ENCODE measurements at regions not wholly inside any gene's neighbourhood (a gene's known extent, or its start where the extent isn't known, plus 50 kb on each side); places are given as distances from the start of the nearest gene placed in this dataset.
A peak's percentile ranks its signal among the peaks of the same experiment; 100 is the strongest.
"Not testable (repeated sequence)": the region's sequence is repeated elsewhere in the genome, so short reads cannot be mapped to it uniquely, and the experiment has no call there.

DNA sequence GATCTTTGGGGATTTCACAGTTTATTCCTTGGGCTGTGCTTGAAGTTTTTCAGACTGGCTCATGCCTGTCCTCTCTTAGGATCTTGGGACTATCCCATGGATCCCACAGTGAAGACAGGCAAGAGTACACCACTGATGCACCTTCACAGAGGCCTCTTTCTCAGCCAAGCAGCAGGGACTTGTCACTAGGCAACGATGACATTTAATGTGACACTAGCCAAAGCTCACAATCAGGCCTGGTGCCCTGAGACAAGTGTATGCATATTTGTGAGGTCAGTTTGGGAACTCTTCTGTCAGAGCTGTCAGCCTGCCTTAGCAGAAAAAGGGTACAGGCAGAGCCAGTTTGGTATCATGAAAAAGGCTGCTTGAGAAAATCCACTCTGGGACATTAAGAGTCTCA, 68.7 kb downstream of the RBMY1F start:
- ATAC-seq; DNase-seq (ENCODE audit: low spot score): not testable (repeated sequence)

DNA sequence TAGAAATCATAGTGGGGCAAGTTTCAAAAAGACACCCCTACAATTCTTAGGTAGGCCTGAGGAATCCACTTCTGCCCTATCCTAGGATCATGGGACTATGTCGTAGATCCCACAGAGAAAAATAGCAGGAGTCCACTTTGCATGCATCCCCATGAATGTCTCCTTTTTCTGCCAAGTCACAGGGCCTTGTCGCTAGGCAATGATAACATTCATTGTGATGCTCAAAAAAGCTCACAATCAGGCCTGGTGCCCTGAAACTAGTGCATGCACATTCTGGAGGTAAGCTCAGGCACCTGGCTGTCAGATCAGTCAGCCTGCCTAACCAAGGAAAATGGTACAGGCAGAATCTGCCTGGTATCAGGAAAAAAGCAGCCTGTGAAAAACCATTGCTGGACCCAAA, 74.6 kb downstream of the RBMY1F start:
- not testable (repeated sequence) for DNase-seq (ENCODE audit: low spot score); ATAC-seq

DNA sequence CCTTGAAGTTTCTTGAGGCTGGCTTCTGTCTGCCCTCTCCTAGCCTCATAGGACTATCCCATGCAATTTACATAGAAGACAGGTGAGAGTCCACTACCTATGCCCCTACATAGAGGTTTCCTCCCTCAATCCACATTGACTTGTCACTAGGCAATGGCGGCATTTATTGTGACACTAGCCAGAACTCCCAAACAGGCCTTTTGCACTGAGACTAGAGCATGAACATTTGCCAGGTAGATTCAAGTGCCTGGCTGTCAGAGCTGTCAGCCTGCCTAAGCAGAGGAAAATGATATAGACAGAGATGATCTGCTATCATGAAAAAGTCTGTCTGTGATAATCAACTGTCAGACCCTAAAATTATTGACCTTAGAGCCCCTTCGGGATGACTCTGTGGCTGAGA, 81.2 kb downstream of the RBMY1F start:
- not testable (repeated sequence) for DNase-seq (ENCODE audit: low spot score); ATAC-seq

DNA sequence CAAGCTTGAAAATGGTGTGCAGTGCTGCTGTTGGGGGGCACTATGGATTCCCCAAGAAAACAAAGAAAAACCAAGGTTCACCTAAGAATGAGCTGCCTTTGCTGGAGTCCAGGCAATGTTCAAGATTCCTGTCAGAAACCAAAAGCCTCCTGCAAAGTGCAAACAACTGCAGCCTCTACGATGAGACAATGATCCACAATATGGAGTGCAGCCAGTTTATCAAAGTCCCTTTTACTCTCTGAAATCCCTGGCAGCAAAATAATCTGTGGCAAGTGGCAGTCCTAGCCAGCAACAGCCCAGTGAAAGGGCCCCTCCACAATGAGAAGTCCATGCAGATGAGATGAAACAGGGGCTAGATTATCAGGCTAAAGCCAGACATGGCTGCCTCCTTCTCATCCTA, 85.4 kb downstream of the RBMY1F start:
- ATAC-seq: peak; percentile 83
- not testable (repeated sequence) for DNase-seq (ENCODE audit: low spot score)

DNA sequence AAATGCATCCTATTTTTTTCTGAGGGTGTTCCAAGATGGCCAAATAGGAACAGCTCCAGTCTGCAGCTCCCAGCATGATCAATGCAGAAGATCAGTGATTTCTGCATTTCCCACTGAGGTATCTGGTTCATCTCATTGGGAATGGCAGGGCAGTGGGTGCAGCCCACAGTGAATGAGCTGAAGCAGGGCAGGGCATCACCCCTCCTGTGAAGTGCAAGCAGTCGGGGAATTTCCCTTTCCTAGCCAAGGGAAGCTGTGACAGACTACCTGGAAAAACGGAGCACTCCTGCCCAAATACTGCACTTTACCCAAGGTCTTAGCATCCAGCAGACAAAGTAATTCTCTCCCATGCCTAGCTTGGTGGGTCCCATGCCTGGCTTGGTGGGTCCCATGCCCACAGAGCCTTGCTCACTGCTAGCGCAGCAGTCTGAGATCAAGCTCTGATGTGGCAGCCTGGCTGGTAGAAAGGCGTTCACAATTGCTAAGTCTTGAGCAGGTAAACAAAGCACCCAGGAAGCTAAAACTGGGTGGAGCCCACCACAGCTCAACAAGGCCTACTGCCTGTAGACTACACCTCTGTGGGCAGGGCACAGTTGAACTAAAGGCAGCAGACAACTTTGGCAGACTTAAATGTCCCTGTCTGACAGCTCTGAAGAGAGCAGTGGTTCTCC, 96.6 kb downstream of the RBMY1F start:
- ATAC-seq; DNase-seq (ENCODE audit: low spot score): not testable (repeated sequence)

DNA sequence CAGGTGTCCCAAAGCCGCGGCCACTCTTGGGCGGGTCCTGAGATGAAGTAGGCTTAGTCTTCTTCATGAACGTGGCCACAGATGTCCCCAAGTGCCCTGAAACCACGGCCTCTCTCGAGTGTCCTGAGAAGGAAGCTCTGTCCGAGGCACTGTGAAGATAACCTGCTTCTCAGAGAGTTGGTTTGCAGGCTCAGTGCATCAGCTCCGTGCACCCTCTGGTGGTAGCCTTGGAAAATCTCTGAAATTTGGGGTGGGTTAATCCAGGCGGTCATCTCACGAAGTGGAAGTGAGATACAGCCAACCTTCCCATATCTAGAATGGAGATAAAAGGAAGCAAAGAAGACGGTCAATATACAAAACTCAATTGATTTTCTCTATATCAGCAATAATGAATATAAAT, 110.5 kb downstream of the RBMY1F start:
- ATAC-seq: peak; percentile 48
- not testable (repeated sequence) for DNase-seq (ENCODE audit: low spot score)

DNA sequence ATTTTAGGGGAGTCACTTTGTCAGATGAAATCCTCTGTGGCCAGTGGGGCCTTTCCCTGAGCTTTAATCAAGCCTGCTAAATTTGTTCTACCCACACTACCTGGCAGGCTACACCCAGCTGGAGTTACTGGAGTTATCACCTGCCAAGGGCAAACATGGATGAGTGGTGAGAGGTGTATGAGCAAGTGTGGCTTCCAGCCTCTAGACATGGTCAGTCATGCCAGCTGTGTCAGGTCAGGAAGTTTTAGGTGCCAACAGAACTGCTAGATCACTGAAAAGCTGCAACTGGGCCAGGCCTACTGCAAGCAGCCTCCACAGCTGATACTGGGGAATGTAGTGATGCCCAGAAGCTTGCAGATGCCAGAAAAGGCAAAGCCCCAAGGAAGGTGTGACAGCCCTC, 122.6 kb downstream of the RBMY1F start:
- ATAC-seq: not testable (repeated sequence)

DNA sequence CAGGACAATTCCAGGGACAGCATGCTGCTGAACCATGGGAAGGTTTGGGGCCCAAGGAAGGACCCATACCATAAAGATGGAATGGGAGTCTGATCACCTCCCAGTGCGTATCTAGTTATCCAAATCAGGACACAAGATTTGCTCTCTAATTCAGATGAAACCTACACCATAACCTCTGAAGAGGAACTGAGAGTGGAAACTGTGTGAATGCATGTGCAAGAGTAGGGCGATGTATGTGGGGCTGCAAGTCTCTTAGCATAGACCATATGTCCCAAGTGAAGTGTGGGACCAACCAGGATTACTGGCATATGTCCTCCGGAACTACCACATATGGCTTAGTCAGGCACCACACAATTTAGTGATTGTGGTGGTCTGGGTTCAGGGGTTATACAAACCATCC, 95.2 kb upstream of the RBMY1E start:
- not testable (repeated sequence) for DNase-seq (ENCODE audit: low spot score); ATAC-seq

More for the DNA sequence above, 122.6 kb downstream of the RBMY1F start:
- DNase-seq (ENCODE audit: low spot score): not testable (repeated sequence)

DNA sequence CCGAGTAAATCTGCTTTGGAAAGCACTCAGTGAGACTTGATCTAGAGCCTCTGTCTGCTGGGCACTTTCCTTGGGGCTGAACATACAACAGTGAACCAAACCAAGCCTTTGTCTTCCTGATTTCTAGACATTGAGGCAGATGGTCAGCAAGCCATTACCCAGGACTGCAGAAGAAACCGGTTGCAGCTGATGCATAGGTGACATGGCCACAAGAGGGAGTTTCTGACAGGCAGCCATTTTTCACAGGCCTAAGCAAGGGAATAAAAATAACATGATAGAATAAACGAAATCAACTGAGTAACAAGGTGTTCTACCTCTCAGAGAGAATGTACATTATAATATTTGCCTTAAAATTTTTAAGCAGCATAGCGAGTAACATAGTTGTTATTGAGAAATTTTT, 83.3 kb upstream of the RBMY1E start:
- ATAC-seq: peak; percentile 44
- not testable (repeated sequence) for DNase-seq (ENCODE audit: low spot score)

DNA sequence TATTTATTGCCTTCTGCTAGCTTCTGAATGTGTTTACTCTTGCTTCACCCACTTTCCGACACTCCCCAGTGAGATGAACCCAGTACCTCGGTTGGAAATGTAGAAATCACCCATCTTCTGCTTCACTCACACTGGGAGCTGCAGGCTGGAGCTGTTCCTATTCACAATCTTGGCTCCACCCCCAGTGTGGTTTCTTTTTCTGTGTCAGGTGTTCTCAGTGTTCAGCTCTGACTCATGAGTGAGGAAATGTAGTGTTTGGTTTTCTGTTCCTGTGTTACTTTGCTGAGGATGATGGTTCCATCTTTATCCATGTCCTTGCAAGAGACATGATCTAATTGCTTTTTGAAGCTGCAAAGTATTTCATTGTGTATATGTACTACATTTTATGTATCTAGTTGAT, 69.4 kb upstream of the RBMY1E start:
- DNase-seq (ENCODE audit: low spot score); ATAC-seq: not testable (repeated sequence)

DNA sequence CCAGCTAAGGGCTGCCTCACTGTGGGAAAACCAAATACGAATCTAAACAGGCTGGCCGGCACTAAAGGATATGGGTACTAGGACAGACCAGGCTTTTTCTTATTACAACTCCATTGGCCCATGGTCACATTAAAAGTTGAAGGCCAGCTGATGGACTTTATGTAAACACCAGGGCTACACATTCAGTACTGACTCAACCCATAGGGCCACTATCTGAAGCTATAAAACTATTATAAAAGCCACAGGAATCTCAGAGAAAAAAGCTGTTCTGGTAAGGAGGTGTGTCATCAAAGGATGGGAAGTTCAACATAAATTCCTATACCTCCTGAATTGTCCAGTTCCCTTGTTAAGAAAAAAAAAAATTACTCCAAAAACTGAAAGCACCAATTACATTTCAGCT, 63.1 kb upstream of the RBMY1E start:
- ATAC-seq; DNase-seq (ENCODE audit: low spot score): not testable (repeated sequence)

DNA sequence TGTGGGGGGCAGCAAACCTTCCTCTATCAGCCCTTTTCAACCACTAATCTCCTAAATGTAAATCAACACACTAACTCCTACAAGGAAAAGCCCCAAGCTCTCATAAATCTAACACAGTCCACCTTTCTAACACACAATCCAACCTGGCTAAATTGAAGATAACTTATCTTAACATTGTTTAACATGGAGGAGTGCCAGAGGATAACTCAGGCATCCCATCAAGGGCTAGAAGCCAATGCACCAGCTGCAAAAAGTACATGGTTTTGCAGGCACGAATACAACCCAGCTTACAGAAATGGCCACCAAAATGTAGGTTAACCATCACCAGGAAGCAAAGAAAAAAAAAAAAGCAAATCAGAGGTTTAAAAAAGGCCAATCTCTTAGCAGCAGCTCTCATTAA, 62.5 kb upstream of the RBMY1E start:
- DNase-seq (ENCODE audit: low spot score); ATAC-seq: not testable (repeated sequence)

DNA sequence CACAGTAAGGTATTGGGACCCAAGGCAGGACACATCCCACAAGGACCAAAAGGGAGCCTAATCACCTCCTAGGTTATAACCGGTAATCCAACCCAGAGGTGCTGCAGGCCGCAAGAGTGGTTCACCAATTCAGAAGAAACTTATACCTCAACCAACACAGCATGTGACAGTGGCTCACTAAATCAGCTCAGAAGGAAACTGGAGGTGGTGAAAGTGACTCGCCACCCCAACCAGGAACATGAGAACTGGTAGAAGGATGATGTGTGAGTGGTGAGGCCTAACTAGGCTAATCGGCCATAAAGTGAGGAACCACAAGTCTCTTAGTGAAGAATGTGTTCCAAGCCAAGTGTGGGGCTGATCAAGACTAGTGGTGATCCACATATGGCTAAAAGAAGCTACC, 61.3 kb upstream of the RBMY1E start:
- not testable (repeated sequence) for DNase-seq (ENCODE audit: low spot score); ATAC-seq

DNA sequence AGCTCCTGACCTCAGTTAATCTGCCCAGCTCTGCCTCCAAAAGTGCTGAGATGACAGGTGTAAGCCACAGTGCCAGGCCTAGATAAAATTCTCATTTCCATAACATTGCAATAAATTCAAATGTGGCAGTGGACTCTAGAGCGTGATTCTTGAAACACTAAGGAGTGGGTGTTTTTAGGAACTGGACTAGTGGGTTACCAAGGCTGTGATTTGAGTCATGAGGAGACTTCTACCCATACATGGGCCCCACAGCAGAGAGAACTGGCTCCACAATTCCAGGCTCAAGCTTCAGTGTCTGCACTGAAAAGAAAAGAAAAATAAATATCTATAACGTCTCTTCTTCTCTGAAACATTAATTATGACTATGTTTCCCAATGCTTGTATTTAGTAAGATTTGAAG, 60.4 kb upstream of the RBMY1E start:
- DNase-seq (ENCODE audit: low spot score); ATAC-seq: not testable (repeated sequence)
